Activated CD4-positive, alpha-beta T cell treated with anti-CD3 and anti-CD28 coated beads for 36 hours (primary cell): ENCODE measurements at regions not wholly inside any gene's neighbourhood (a gene's known extent, or its start where the extent isn't known, plus 50 kb on each side); places are given as distances from the start of the nearest gene placed in this dataset.

Experiments used
- ATAC-seq: fragments of 200-7000 bp; cut with Tn5 transposase; one replicate; pipeline ENCODE4 v1.10.0; 2021; ENCODE audit warnings: mild to moderate bottlenecking, moderate library complexity
- CTCF ChIA-PET: fragments of 350-600 bp; sonication (Branson Sonifier 250); formaldehyde crosslinking; loops from one replicate; lab custom pipeline; 2021; ENCODE audit warnings: antibody characterized with exemption; lab: Charles Lee
- POLR2A ChIA-PET: fragments of 350-600 bp; sonication (Branson Sonifier 250); formaldehyde crosslinking; loops from one replicate; lab custom pipeline; 2021; ENCODE audit warnings: antibody characterized with exemption, inconsistent platforms; lab: Charles Lee
- DNase-seq: peaks from one replicate; pipeline ENCODE4 v3.0.0-alpha.2; 2020
- H3K27ac Mint-ChIP-seq: one replicate; pipeline ENCODE4 v1.8.0; 2021; ENCODE audit warnings: mixed read lengths
- H3K27me3 Mint-ChIP-seq: one replicate; pipeline ENCODE4 v1.8.0; 2021; ENCODE audit warnings: mixed read lengths
- H3K36me3 Mint-ChIP-seq: one replicate; pipeline ENCODE4 v1.8.0; 2021; ENCODE audit warnings: low read depth, mixed read lengths
- H3K4me1 Mint-ChIP-seq: one replicate; pipeline ENCODE4 v1.8.0; 2021; ENCODE audit warnings: mixed read lengths
- H3K4me3 Mint-ChIP-seq: one replicate; pipeline ENCODE4 v1.8.0; 2021; ENCODE audit warnings: mild to moderate bottlenecking, moderate library complexity, mixed read lengths
- H3K9me3 Mint-ChIP-seq: one replicate; pipeline ENCODE4 v1.8.0; 2021; ENCODE audit warnings: low read depth, mixed read lengths
- intact Hi-C, 2 experiments: fragments of 100-400 bp; cut with DNase I in 1 of 2; cut with micrococcal nuclease in 1 of 2; formaldehyde crosslinking; loops; one replicate each; pipeline versions ENCODE4 v1.14.2 to v1.15.1; 2022 to 2024; cut with DNase I, micrococcal nuclease

DNA sequence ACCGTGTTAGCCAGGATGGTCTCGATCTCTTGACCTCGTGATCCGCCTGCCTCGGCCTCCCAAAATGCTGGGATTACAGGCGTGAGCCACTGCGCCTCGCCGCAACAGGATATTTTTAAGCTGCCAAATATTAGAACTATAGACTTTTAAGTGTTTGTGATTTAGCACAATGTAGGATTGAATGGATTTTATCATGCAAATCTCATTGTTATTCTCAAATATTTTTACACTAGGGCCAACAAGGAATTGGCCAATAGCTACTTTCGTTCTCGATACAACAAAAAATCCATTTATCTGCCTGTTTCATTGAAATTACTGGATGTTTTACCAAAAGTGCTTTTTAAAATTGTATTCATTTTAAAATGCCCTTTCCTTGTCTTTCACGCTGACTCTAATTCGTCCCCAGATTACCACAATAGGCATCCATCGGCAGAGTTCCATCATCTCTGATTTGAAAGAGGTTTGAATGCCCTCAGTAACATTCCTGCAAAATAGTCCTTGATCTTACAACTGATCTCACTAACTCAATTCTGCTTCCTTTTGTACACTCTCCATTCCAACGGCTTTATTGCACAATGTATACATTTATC, 99.6 kb upstream of the ROBO2 start:
- no peak overlapping the region for H3K4me3 Mint-ChIP-seq
- H3K36me3 Mint-ChIP-seq = no peaks in the 10 kb centered on the region
- no peak for ATAC-seq
- DNase-seq = no peak
- H3K9me3 Mint-ChIP-seq = peaks cover 7% of the 10 kb centered on the region
- ChIA-PET CTCF (no interaction called here), POLR2A (no interaction called here)
- intact Hi-C loops = no loop called here
- no peaks in the 10 kb centered on the region for H3K27me3 Mint-ChIP-seq
- no peaks in the 10 kb centered on the region for H3K4me1 Mint-ChIP-seq
- no peak overlapping the region for H3K27ac Mint-ChIP-seq

DNA sequence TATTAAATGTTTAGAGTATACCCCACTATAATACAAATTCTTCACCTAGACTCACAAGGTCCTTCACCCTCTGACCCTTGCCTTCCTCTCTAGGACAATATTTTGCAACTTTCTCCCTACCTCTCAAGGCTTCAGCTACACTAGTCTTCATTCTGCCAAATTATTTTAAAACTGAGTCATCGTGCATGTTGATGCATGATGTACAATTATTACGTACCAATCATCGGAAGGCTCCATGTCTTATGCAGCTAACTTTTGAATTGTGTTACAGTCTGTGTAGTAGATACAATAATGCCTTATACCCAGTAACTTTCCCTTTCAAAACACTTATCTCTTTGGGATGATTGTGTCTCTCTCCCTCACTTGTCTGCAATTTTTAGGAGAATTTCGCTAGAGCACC, 98.5 kb upstream of the ROBO2 start:
- ATAC-seq = no peak
- Mint-ChIP-seq H3K4me1 (no peaks in the 10 kb centered on the region), H3K4me3 (no peak overlapping the region), H3K27ac (no peak overlapping the region), H3K9me3 (peaks cover 7% of the 10 kb centered on the region), H3K27me3 (no peaks in the 10 kb centered on the region), H3K36me3 (no peaks in the 10 kb centered on the region)
- no peak for DNase-seq
- intact Hi-C loops = no loop called here
- ChIA-PET POLR2A (no interaction called here), CTCF (no interaction called here)

DNA sequence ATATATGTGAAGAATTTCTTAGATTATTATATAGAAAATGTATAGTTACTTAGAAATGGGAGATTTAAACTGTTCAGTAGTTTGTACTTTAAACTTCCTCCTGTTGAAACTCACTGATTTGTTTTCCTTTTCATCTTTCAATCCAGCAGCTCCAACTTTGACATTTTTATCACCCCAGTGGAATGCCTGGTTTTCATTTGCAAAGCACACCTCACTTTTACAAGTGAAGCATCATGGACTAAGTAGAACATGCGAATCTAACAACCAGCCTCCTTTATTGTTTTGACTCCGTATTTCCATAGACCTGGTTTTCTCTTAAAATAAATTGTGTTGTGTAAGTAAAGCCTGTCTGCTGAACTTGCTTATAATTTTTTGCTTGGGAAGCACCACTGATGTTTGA, 97.8 kb upstream of the ROBO2 start:
- POLR2A ChIA-PET = no interaction called here
- no peak for ATAC-seq
- Mint-ChIP-seq H3K36me3 (no peaks in the 10 kb centered on the region), H3K4me1 (no peaks in the 10 kb centered on the region), H3K27ac (no peak overlapping the region), H3K9me3 (peaks cover 9% of the 10 kb centered on the region), H3K4me3 (no peak overlapping the region), H3K27me3 (no peaks in the 10 kb centered on the region)
- no peak for DNase-seq
- CTCF ChIA-PET = no interaction called here
- intact Hi-C loops = no loop called here

DNA sequence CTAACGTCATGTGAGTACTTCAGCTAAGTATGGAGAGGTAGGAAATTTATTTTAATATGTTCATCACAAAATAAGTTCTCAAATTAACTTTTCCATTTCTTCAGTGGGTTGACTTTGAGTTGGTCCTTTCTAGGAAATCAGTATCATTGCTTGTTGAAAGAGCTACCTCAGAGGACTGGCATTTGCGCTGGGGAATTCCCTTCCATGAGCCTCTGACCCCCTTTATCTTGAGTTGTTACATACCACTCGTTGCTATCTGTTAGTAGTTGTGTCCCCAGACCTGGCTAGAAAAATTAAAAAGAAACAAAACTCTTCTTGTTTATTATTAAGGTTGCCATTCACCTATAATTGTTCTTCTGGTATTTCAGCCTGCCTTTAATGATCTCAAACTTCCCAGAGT, 96.8 kb upstream of the ROBO2 start:
- CTCF ChIA-PET = no interaction called here

DNA sequence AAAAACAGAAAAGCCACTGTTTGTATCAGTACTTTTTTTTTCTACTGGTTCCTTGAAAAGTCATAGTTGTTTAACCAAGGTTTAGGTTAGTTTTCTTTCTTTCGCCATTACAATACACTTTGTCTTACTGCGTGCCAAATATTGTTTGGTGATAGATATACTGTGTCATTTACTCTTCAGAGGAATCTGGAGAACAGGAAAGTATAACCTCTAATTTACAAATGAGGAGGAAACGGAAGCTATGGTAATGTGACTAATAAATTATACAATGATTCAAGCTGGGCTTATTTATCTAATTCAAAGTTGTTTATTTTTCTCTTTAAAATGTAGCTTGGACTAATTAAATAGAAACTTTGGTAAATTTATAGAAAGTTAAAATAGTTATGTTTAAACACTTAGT, 96.2 kb upstream of the ROBO2 start:
- H3K4me3 Mint-ChIP-seq = no peak overlapping the region
- H3K27me3 Mint-ChIP-seq = no peaks in the 10 kb centered on the region
- H3K36me3 Mint-ChIP-seq = no peaks in the 10 kb centered on the region
- ChIA-PET POLR2A (no interaction called here), CTCF (no interaction called here)
- no peak overlapping the region for H3K27ac Mint-ChIP-seq
- no peaks in the 10 kb centered on the region for H3K4me1 Mint-ChIP-seq
- DNase-seq (no peak), ATAC-seq (no peak)
- intact Hi-C loops = no loop called here
- H3K9me3 Mint-ChIP-seq = peaks cover 9% of the 10 kb centered on the region

More for the DNA sequence above, 96.8 kb upstream of the ROBO2 start:
- ATAC-seq (no peak), DNase-seq (no peak)
- Mint-ChIP-seq H3K4me3 (no peak overlapping the region), H3K9me3 (peaks cover 9% of the 10 kb centered on the region), H3K4me1 (no peaks in the 10 kb centered on the region), H3K27me3 (no peaks in the 10 kb centered on the region), H3K27ac (no peak overlapping the region), H3K36me3 (no peaks in the 10 kb centered on the region)
- intact Hi-C loops = no loop called here
- POLR2A ChIA-PET = no interaction called here

DNA sequence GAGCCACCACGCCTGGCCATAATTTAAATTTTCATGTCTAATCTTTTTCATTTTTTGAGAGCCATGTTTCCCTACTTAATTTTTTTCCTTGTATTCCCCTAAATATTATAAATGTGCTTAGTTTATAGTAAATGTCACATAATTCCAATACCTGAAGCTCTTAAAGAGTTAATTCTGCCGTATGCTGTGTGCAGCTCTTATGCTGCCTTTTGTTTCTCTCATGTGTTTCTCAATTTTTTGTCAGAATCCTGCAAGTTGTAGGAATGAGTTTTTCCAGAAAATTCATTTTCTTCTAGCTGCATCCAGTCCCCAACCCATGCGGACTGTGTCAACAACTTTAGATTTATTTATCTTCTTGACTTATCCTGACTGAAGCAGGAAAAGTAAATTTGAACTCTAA, 90.9 kb upstream of the ROBO2 start:
- peaks cover 11% of the 10 kb centered on the region for H3K9me3 Mint-ChIP-seq
- ChIA-PET CTCF (no interaction called here), POLR2A (no interaction called here)
- ATAC-seq = no peak
- H3K27me3 Mint-ChIP-seq = no peaks in the 10 kb centered on the region
- H3K36me3 Mint-ChIP-seq = no peaks in the 10 kb centered on the region
- no peak overlapping the region for H3K27ac Mint-ChIP-seq
- no peak for DNase-seq
- intact Hi-C loops = no loop called here
- no peak overlapping the region for H3K4me3 Mint-ChIP-seq
- no peaks in the 10 kb centered on the region for H3K4me1 Mint-ChIP-seq

DNA sequence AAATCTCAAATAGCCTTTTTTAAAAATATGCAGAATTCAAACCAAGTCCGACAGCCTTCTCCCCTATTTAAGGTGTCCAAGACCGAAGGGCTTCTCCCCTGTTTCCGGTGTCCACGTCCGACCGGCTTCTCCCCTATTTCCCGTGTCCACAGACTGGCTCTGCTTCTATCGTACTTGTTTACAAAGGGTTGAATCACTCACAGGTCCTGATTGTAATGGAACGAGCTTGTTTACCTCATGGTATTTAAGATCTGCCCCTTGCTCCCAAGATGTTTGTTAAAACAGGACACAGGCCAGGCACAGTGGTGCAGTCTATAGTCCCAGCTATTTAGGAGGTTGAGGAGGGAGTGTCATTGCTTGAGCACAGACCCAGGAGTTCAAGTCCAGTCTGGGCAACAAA, 90.4 kb upstream of the ROBO2 start:
- POLR2A ChIA-PET = no interaction called here
- intact Hi-C loops = no loop called here
- ATAC-seq (no peak), DNase-seq (no peak)
- Mint-ChIP-seq H3K27me3 (no peaks in the 10 kb centered on the region), H3K4me3 (no peak overlapping the region), H3K9me3 (peaks cover 14% of the 10 kb centered on the region), H3K36me3 (no peaks in the 10 kb centered on the region), H3K4me1 (no peaks in the 10 kb centered on the region), H3K27ac (no peak overlapping the region)
- CTCF ChIA-PET = no interaction called here

DNA sequence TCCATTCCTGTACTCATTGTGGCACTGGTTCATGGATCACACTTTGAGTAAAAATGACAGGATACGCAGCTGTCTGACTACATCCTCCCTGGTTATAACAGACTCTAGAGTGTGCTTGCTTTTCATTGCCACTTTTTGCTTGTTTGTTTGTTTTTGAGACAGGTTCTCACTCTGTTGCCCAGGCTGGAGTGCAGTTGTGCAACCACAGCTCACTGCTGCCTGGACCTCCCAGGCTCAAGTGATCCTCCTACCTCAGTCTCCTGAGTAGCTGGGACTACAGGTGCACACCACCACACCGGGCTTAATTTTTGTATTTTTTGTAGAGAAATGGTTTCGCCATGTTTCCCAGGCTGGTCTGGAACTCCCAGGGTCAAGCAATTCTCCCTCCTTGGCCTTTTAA, 89.3 kb upstream of the ROBO2 start:
- H3K4me1 Mint-ChIP-seq = no peaks in the 10 kb centered on the region
- H3K27ac Mint-ChIP-seq = no peak overlapping the region
- no peaks in the 10 kb centered on the region for H3K36me3 Mint-ChIP-seq
- CTCF ChIA-PET = interaction anchor here (0.7 kb wide), 1 partner anchor 708 kb away, joined by 3 read pairs; no protein-coding TSS in a partner anchor
- no peak for DNase-seq
- intact Hi-C loops = no loop called here
- POLR2A ChIA-PET = no interaction called here
- no peak for ATAC-seq
- peaks cover 14% of the 10 kb centered on the region for H3K9me3 Mint-ChIP-seq
- no peaks in the 10 kb centered on the region for H3K27me3 Mint-ChIP-seq
- no peak overlapping the region for H3K4me3 Mint-ChIP-seq

DNA sequence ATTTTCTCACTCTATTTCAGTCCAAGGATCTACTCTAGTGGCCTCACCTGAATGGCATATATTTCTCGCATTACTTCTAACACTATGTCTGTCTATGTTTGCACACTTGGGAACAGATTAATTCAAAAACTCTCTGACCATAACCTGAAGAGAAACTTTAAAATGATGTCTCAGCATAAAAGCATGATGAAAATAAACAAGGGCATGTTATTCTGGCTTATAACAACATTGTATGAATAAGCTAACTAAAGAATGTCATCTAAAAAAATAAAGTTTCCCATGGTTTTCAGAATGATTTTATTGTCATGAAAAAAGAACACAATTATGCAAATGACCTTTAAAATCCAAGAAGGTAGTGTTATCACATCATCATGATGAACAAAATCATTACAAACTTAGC, 85.5 kb upstream of the ROBO2 start:
- ATAC-seq (no peak), DNase-seq (no peak)
- POLR2A ChIA-PET = no interaction called here
- no peaks in the 10 kb centered on the region for H3K4me1 Mint-ChIP-seq
- no peaks in the 10 kb centered on the region for H3K36me3 Mint-ChIP-seq
- intact Hi-C loops = no loop called here
- H3K27me3 Mint-ChIP-seq = no peaks in the 10 kb centered on the region
- no peak overlapping the region for H3K27ac Mint-ChIP-seq
- H3K9me3 Mint-ChIP-seq = peaks cover 11% of the 10 kb centered on the region
- CTCF ChIA-PET = no interaction called here
- H3K4me3 Mint-ChIP-seq = no peak overlapping the region

DNA sequence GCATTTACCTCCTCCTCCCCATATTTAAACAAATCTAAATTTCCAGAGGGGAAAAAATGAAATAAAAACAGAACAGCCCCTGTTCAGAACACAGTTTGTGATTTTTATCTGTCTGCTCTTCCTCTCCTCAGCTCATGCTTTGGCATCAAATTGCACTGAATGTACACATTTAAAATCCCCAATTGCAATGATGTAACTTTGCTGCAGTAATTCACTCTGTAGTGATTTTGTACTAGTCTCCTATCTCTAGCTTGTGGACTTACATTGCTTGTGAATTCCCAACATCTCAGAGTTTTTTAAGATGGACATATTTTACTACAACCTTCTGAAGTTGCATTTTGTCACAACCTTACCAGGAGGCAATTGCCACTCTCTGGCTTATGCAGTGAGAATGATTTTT, 81.6 kb upstream of the ROBO2 start:
- H3K4me3 Mint-ChIP-seq = no peak overlapping the region
- H3K9me3 Mint-ChIP-seq = peaks cover 3% of the 10 kb centered on the region
- no peaks in the 10 kb centered on the region for H3K36me3 Mint-ChIP-seq
- no peaks in the 10 kb centered on the region for H3K4me1 Mint-ChIP-seq
- DNase-seq (no peak), ATAC-seq (no peak)
- H3K27me3 Mint-ChIP-seq = no peaks in the 10 kb centered on the region
- intact Hi-C loops = loop anchor here in 1 of 2 experiments (5.0 kb wide), 1 partner anchor 134 kb away; no protein-coding TSS in a partner anchor
- POLR2A ChIA-PET = no interaction called here
- CTCF ChIA-PET = interaction anchor here (0.7 kb wide), 1 partner anchor 437 kb away, joined by 4 read pairs; no protein-coding TSS in a partner anchor
- no peak overlapping the region for H3K27ac Mint-ChIP-seq

DNA sequence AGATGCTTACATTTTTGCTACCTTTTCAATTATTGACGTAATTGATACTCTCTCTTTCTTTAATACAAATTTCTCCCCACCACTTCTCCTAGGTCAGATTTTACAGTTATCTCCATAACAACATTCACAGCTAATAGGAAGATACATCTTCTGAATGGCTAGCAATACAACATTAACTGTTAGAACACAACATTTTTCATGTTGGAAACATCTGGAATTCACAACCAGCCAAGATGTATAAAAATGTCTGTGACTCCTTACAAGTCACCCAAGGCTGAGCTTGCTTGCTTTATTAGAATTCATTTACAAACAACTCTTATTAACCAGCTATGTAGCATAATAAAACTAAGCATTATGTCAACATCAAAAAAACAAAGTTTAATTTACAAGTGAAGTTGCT, 81.0 kb upstream of the ROBO2 start:
- intact Hi-C loops = loop anchor here in 1 of 2 experiments (5.0 kb wide), 1 partner anchor 133 kb away; no protein-coding TSS in a partner anchor
- Mint-ChIP-seq H3K9me3 (peaks cover 3% of the 10 kb centered on the region), H3K4me1 (no peaks in the 10 kb centered on the region), H3K27me3 (no peaks in the 10 kb centered on the region), H3K36me3 (no peaks in the 10 kb centered on the region), H3K4me3 (no peak overlapping the region), H3K27ac (no peak overlapping the region)
- DNase-seq = no peak
- no peak for ATAC-seq
- ChIA-PET CTCF (interaction anchor here (0.7 kb wide), 1 partner anchor 438 kb away, joined by 4 read pairs; no protein-coding TSS in a partner anchor), POLR2A (no interaction called here)

DNA sequence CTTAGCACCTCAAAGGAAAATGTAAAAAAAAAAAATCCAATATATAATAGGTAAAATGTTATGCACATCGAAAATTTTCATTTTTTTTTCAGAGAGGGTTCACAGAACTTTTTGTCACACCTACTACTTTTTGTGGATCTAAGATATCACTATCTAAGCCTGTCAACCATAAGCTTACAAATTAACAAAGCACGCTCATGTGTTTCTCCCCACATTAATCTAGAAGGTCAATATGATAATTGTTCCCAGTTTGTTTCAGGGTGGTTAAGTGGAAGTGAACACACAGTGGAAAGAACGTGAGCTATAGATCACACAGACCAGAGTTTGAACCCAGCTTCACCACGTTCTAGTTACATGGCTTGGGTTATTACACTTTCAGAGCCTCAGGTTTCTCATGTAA, 78.6 kb upstream of the ROBO2 start:
- no peak overlapping the region for H3K4me3 Mint-ChIP-seq
- H3K27ac Mint-ChIP-seq = no peak overlapping the region
- DNase-seq (no peak), ATAC-seq (no peak)
- CTCF ChIA-PET = no interaction called here
- no peaks in the 10 kb centered on the region for H3K4me1 Mint-ChIP-seq
- intact Hi-C loops = no loop called here
- H3K9me3 Mint-ChIP-seq = peaks cover 2% of the 10 kb centered on the region
- no peaks in the 10 kb centered on the region for H3K36me3 Mint-ChIP-seq
- POLR2A ChIA-PET = no interaction called here
- H3K27me3 Mint-ChIP-seq = no peaks in the 10 kb centered on the region
